Liver (tissue), 8 donors: ENCODE measurements at regions not wholly inside any gene's neighbourhood (a gene's known extent, or its start where the extent isn't known, plus 50 kb on each side); places are given as distances from the start of the nearest gene placed in this dataset.

Experiments used
- DNase-seq: peaks from one replicate; pipeline ENCODE4 v3.0.0-alpha.2; 2017; ENCODE audit warnings: low spot score
- H3K27ac ChIP-seq, 2 donors: one replicate each; pipeline ENCODE4 v1.7.0; 2013; ENCODE audit warnings: inconsistent platforms in 2 of 2, low read length in 2 of 2, control low read depth in 1 of 2, low read depth in 1 of 2, mild to moderate bottlenecking in 1 of 2
- H3K27me3 ChIP-seq, 4 donors: one replicate each; pipeline versions ENCODE4 v1.6.1 to v1.7.0; 2013; ENCODE audit warnings: low read length in 3 of 4, inconsistent platforms in 1 of 4, mild to moderate bottlenecking in 1 of 4, moderate library complexity in 1 of 4; ENCODE audit not compliant: control insufficient read depth in 4 of 4, insufficient read depth in 4 of 4
- H3K36me3 ChIP-seq, 4 donors: one replicate each; pipeline versions ENCODE4 v1.6.1 to v1.7.0; 2013; ENCODE audit warnings: low read length in 3 of 4, mild to moderate bottlenecking in 3 of 4, low read depth in 1 of 4, moderate library complexity in 1 of 4; ENCODE audit not compliant: control insufficient read depth in 4 of 4, insufficient read depth in 3 of 4
- H3K4me1 ChIP-seq, 4 donors: one replicate each; pipeline versions ENCODE4 v1.6.1 to v1.7.0; 2013; ENCODE audit warnings: low read length in 3 of 4, mild to moderate bottlenecking in 3 of 4, moderate library complexity in 1 of 4; ENCODE audit not compliant: control insufficient read depth in 4 of 4, insufficient read depth in 4 of 4
- H3K4me3 ChIP-seq, 3 donors: one replicate each; pipeline versions ENCODE4 v1.6.1 to v1.7.0; 2013; ENCODE audit warnings: low read length in 3 of 3, control low read depth in 1 of 3, low read depth in 1 of 3, mild to moderate bottlenecking in 1 of 3
- H3K9ac ChIP-seq, 2 donors: one replicate each; pipeline ENCODE4 v1.7.0; 2013; ENCODE audit warnings: low read length in 2 of 2, mild to moderate bottlenecking in 2 of 2, moderate library complexity in 2 of 2, control low read depth in 1 of 2, low read depth in 1 of 2
- H3K9me3 ChIP-seq, 4 donors: one replicate each; pipeline versions ENCODE4 v1.6.1 to v1.7.0; 2013; ENCODE audit warnings: low read length in 3 of 4; ENCODE audit not compliant: control insufficient read depth in 4 of 4
- EGR1 ChIP-seq, 2 donors: IDR thresholded peaks; 2 replicates each; pipeline ENCODE4 v1.6.1; 2016 to 2018; ENCODE audit warnings: antibody characterized with exemption in 2 of 2, low read depth in 2 of 2
- FOXA1 ChIP-seq: IDR thresholded peaks from 2 replicates; pipeline ENCODE4 v1.6.1; 2016; ENCODE audit warnings: antibody characterized with exemption
- FOXA2 ChIP-seq: IDR thresholded peaks from 2 replicates; pipeline ENCODE4 v1.6.1; 2016; ENCODE audit warnings: antibody characterized with exemption
- GABPA ChIP-seq, 2 donors: IDR thresholded peaks in 1 of 2; conservative IDR thresholded peaks in 1 of 2; 2 replicates each; pipeline ENCODE4 v1.6.1; 2016; ENCODE audit warnings: antibody characterized with exemption in 2 of 2, mild to moderate bottlenecking in 1 of 2, moderate library complexity in 1 of 2
- HNF4A ChIP-seq, 2 donors: conservative IDR thresholded peaks; 2 replicates each; pipeline ENCODE4 v1.6.1; 2016; ENCODE audit warnings: antibody characterized with exemption in 2 of 2, mild to moderate bottlenecking in 2 of 2
- HNF4G ChIP-seq: IDR thresholded peaks from 2 replicates; pipeline ENCODE4 v1.6.1; 2016; ENCODE audit warnings: antibody characterized with exemption
- JUND ChIP-seq, 2 donors: IDR thresholded peaks; 2 replicates each; pipeline ENCODE4 v1.6.1; 2016; ENCODE audit warnings: antibody characterized with exemption in 2 of 2
- MAX ChIP-seq: IDR thresholded peaks from 2 replicates; pipeline ENCODE4 v1.6.1; 2016; ENCODE audit warnings: antibody characterized with exemption
- NR2F2 ChIP-seq: IDR thresholded peaks from 2 replicates; pipeline ENCODE4 v1.6.1; 2016; ENCODE audit warnings: antibody characterized with exemption
- RAD21 ChIP-seq, 2 donors: IDR thresholded peaks; 2 replicates each; pipeline ENCODE4 v1.6.1; 2016; ENCODE audit warnings: antibody characterized with exemption in 2 of 2, mild to moderate bottlenecking in 2 of 2
- RXRA ChIP-seq, 2 donors: IDR thresholded peaks; 2 replicates each; pipeline ENCODE4 v1.6.1; 2017 to 2018; ENCODE audit warnings: antibody characterized with exemption in 2 of 2, mild to moderate bottlenecking in 1 of 2
- SP1 ChIP-seq: IDR thresholded peaks from 2 replicates; pipeline ENCODE4 v1.6.1; 2018; ENCODE audit warnings: antibody characterized with exemption, mild to moderate bottlenecking
- TAF1 ChIP-seq: conservative IDR thresholded peaks from 2 replicates; pipeline ENCODE4 v1.6.1; 2016; ENCODE audit warnings: antibody characterized with exemption, mild to moderate bottlenecking
- YY1 ChIP-seq: IDR thresholded peaks from 2 replicates; pipeline ENCODE4 v1.6.1; 2016; ENCODE audit warnings: antibody characterized with exemption, mild to moderate bottlenecking
- ZBTB33 ChIP-seq: IDR thresholded peaks from 2 replicates; pipeline ENCODE4 v1.6.1; 2016; ENCODE audit warnings: antibody characterized with exemption
- WGBS: extraction: QIAGEN DNeasy Blood & Tissue Kit; methylation state at CpG from one replicate; pipeline ENCODE4 v1.1.7; 2013; 5-methylcytosine and 5-hydroxymethylcytosine counted together
- TF ChIP-seq, protein P1 (sequence below): fragments of 150-350 bp; IDR thresholded peaks from 2 replicates; pipeline ENCODE4 v1.5.1; 2017; ENCODE audit warnings: improper control_type of control experiment, low read depth, low read length; ENCODE audit not compliant: missing input control
- TF ChIP-seq, protein P2 (sequence below): IDR thresholded peaks from 2 replicates; pipeline ENCODE4 v1.6.1; 2016; ENCODE audit warnings: antibody characterized with exemption
- TF ChIP-seq, protein P3 (sequence below): IDR thresholded peaks from 2 replicates; pipeline ENCODE4 v1.6.1; 2016; ENCODE audit warnings: antibody characterized with exemption, mild to moderate bottlenecking
- donor health status: healthy.
- donor health status: healthy.
- donor health status: healthy.
- donor health status: healthy.
- donor health status: healthy.

DNA sequence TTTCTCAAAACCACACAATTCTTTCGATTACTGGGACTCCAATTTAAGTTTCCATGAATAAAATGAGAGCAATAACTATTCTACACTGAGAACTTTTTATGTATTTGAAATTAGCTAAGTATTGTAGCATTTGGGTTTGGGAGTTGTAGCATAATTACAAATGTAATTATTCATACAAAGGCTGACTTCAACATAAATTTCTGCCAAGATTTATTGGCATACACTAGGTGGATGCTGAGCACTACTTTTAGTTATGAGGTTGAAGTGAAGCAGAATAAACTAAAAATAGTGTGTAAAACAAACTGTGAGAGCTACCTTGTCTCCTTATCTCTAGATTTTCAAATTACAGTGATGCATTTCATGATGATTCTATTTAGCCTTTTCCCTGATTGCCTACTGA lies 516.1 kb downstream of the ZNF385D start:
- WGBS = 68% methylated on average over 1 of the region's 1 CpG

DNA sequence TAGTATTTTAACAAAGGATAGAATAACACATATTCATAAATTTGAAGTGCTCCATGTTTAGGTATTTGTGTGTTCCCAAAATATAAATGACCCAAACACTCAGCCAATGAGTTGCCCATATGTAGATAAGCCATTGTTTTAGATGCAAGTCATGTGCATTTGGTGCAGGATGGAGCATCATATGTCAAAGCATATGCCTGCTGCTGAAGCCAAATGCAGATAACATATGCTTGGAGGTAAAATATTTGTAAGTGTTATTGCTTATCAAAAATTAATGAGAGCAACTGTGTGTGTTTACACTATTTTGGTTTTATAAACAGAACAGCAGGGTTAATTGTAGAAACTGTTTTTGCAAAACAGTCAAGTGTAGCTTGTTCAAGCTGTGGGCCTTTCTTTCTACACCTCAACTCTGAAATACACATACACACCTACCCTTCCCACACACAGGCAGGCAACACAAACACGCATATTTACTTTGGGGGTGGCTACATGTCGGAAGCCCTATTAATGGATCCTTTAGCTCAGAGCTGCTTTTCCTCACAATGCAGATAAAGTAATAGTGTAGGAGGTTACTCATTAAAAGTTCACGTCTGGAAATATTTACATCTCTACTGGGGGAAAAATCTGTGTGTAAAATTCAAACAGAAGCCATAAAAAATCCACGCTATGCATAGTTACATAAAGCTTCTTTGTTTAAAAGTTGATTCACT lies 521.4 kb downstream of the ZNF385D start:
- H3K27me3 ChIP-seq = no peaks in the 10 kb centered on the region
- H3K36me3 ChIP-seq = no peaks in the 10 kb centered on the region
- H3K9ac ChIP-seq = no peak overlapping the region
- H3K9me3 ChIP-seq = no peaks in the 10 kb centered on the region
- DNase-seq = no peak
- no peak overlapping the region for H3K27ac ChIP-seq
- no peaks in the 10 kb centered on the region for H3K4me1 ChIP-seq
- TF ChIP-seq FOXA2 (no peak), NR2F2 (no peak), RAD21 (IDR thresholded peaks at IDR 0.05) (no peak), FOXA1 (no peak), SP1 (no peak), GABPA (IDR thresholded peaks at IDR 0.05 in 1 of 2, conservative IDR thresholded peaks at IDR 0.05 in 1 of 2) (no peak), RXRA (IDR thresholded peaks at IDR 0.05) (no peak), MAX (no peak), YY1 (no peak), EGR1 (IDR thresholded peaks at IDR 0.05; ENCODE audit: low read depth in 2 of 2) (no peak), HNF4G (no peak), TAF1 (no peak), JUND (IDR thresholded peaks at IDR 0.05) (no peak), HNF4A (conservative IDR thresholded peaks at IDR 0.05) (no peak), ZBTB33 (no peak)
- TF ChIP-seq, protein P1, sequence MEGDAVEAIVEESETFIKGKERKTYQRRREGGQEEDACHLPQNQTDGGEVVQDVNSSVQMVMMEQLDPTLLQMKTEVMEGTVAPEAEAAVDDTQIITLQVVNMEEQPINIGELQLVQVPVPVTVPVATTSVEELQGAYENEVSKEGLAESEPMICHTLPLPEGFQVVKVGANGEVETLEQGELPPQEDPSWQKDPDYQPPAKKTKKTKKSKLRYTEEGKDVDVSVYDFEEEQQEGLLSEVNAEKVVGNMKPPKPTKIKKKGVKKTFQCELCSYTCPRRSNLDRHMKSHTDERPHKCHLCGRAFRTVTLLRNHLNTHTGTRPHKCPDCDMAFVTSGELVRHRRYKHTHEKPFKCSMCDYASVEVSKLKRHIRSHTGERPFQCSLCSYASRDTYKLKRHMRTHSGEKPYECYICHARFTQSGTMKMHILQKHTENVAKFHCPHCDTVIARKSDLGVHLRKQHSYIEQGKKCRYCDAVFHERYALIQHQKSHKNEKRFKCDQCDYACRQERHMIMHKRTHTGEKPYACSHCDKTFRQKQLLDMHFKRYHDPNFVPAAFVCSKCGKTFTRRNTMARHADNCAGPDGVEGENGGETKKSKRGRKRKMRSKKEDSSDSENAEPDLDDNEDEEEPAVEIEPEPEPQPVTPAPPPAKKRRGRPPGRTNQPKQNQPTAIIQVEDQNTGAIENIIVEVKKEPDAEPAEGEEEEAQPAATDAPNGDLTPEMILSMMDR = no peak
- TF ChIP-seq, protein P2, sequence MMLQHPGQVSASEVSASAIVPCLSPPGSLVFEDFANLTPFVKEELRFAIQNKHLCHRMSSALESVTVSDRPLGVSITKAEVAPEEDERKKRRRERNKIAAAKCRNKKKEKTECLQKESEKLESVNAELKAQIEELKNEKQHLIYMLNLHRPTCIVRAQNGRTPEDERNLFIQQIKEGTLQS = no peak
- TF ChIP-seq, protein P3, sequence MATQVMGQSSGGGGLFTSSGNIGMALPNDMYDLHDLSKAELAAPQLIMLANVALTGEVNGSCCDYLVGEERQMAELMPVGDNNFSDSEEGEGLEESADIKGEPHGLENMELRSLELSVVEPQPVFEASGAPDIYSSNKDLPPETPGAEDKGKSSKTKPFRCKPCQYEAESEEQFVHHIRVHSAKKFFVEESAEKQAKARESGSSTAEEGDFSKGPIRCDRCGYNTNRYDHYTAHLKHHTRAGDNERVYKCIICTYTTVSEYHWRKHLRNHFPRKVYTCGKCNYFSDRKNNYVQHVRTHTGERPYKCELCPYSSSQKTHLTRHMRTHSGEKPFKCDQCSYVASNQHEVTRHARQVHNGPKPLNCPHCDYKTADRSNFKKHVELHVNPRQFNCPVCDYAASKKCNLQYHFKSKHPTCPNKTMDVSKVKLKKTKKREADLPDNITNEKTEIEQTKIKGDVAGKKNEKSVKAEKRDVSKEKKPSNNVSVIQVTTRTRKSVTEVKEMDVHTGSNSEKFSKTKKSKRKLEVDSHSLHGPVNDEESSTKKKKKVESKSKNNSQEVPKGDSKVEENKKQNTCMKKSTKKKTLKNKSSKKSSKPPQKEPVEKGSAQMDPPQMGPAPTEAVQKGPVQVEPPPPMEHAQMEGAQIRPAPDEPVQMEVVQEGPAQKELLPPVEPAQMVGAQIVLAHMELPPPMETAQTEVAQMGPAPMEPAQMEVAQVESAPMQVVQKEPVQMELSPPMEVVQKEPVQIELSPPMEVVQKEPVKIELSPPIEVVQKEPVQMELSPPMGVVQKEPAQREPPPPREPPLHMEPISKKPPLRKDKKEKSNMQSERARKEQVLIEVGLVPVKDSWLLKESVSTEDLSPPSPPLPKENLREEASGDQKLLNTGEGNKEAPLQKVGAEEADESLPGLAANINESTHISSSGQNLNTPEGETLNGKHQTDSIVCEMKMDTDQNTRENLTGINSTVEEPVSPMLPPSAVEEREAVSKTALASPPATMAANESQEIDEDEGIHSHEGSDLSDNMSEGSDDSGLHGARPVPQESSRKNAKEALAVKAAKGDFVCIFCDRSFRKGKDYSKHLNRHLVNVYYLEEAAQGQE = no peak
- WGBS = 37% methylated on average over 4 of the region's 4 CpGs
- H3K4me3 ChIP-seq = no peak overlapping the region

More for the DNA sequence above, 516.1 kb downstream of the ZNF385D start:
- Histone ChIP-seq H3K4me1 (no peaks in the 10 kb centered on the region), H3K9ac (no peak overlapping the region), H3K27me3 (no peaks in the 10 kb centered on the region), H3K9me3 (no peaks in the 10 kb centered on the region), H3K27ac (no peak overlapping the region), H3K4me3 (no peak overlapping the region), H3K36me3 (no peaks in the 10 kb centered on the region)
- no peak for DNase-seq
- no peak for TF ChIP-seq JUND (IDR thresholded peaks at IDR 0.05)
